AG09319 (cell line): ENCODE measurements at regions not wholly inside any gene's neighbourhood (a gene's known extent, or its start where the extent isn't known, plus 50 kb on each side); places are given as distances from the start of the nearest gene placed in this dataset.

Experiments
- DNase-seq: peaks from one replicate; pipeline ENCODE4 v3.0.0-alpha.2; 2010; ENCODE audit warnings: low read depth; ENCODE audit errors: extremely low read depth
- TF ChIP-seq, protein P1 (sequence below): IDR thresholded peaks from 2 replicates; pipeline ENCODE4 v1.5.1; 2011; ENCODE audit warnings: low read depth, mild to moderate bottlenecking, inconsistent platforms, low read length, moderate library complexity

DNA sequence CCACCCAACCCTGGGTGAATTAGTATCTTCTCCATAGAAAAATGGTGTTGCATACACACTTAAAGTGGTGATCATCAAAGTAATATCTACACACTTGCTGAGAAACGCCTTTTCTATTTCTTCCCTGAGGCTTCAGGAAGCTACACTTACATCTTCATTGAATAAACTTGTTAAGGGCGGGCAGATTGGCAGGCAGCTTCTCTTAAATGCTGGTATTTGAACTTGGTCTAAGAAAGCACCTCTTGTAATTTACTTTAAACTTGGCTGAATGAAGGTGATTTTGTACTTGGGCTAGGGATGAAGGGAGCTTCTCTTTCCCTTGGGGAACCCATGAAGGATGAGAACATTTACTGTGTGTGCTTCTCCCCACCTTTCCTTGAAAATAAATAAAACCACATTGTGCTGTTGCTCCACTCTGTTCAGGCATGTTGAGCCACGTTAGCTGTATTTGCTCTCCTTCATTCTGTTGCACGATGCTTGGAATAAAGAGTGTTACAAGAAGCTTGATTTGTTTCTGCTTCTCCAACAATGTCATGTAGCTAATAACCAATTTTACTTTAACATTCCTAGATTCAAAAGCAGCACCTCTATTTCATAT lies 430.1 kb downstream of the ANKRD50 start:
- no peak for DNase-seq
- TF ChIP-seq, protein P1, sequence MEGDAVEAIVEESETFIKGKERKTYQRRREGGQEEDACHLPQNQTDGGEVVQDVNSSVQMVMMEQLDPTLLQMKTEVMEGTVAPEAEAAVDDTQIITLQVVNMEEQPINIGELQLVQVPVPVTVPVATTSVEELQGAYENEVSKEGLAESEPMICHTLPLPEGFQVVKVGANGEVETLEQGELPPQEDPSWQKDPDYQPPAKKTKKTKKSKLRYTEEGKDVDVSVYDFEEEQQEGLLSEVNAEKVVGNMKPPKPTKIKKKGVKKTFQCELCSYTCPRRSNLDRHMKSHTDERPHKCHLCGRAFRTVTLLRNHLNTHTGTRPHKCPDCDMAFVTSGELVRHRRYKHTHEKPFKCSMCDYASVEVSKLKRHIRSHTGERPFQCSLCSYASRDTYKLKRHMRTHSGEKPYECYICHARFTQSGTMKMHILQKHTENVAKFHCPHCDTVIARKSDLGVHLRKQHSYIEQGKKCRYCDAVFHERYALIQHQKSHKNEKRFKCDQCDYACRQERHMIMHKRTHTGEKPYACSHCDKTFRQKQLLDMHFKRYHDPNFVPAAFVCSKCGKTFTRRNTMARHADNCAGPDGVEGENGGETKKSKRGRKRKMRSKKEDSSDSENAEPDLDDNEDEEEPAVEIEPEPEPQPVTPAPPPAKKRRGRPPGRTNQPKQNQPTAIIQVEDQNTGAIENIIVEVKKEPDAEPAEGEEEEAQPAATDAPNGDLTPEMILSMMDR: no peak

DNA sequence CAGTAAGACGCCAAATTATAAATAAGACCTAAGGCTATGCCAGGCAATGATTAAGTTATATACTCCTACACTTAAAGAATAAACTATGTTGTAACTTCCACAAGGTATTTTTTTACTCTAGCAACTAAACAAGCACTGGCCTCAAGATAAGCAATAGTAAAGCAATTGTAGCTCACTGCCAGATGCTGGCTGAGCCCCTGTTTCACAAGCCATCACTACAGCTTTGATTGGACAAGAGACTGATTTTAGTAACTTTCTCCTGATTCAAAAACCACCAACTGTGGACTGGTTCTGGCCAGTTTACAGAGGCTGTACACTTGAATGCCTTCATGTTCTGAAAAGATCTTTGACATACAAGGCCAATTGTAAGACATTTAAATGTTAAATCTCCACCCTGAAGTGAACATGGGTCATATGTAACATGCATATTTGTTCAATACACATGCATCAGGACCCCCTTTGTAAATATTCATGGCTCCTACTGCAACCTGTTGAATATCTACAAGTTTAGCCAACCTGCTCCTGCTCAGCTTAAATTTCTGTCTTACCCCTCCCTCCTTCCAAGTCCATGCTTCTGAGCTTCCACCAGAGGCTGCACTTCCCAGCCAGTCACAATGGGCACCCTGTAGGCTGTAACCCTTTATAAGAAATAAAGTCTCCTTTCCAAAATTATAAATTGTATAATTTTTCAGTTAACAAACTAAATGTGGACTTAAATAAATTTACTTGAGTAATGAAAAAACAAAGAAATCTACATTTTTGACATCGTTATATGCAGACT lies 423.6 kb downstream of the ANKRD50 start:
- no peak for DNase-seq
- TF ChIP-seq, protein P1: no peak

DNA sequence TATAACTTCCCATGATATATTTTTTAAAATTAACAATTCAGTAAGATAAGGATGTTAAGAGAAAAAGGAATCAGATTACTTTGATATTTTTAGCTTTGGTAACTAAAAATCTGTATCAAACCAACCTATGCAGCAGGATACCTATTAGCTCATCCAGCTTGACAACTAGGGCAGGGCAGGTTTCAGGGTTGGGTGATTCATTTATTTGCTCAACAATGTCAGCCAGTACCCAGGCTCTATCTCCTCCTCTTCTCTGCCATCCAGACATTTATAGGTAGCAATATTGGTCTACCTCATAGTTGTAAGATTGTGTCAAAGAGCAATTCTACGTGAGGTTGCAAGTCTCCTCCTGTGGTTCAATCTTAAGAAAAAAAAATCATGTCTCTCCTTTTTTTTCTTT lies 421.9 kb downstream of the ANKRD50 start:
- no peak for DNase-seq
- TF ChIP-seq, protein P1: no peak

DNA sequence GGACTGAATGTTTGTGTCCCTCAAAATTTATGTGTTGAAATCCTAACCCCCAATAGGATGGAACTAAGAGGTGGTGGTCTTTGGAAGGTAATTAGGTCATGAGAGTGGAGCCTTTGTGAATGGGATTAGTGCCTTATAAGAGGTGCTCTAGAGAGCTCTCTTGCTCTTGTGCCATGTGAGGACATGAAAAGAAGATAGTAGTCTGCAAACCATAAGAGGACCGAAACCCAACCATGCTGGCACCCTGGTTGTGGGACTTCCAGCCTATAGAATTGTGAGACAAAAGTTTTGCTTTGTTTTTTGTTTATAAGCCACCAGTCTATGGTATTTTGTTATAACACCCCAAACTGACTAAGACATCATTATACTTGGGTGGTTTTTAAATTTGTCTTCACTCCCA lies 417.1 kb downstream of the ANKRD50 start:
- DNase-seq: no peak
- TF ChIP-seq, protein P1: no peak

GRCh38 chr4:124304941-124305340 lies 407.6 kb downstream of the ANKRD50 start:
- no peak for DNase-seq
- TF ChIP-seq, protein P1: no peak

DNA sequence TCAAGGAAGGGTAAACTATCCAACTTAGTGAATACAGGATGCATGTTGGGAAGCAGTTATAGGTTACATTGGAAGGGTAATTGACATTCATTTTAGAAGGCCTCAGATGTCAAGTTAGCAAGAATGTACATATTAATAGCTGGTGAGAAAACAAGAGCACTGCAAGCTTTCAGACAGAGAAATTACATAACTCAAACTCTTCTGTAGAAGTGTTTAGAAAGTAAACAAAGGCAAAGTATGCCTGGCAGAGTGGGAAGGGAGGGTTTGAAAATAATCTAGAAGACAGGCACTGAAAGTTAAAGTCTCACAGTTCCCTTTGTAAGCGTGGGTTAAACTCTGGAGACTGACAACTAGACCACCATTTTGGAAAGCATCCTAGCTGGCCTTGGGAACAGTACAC lies 406.2 kb downstream of the ANKRD50 start:
- TF ChIP-seq, protein P1: no peak
- DNase-seq: no peak

DNA sequence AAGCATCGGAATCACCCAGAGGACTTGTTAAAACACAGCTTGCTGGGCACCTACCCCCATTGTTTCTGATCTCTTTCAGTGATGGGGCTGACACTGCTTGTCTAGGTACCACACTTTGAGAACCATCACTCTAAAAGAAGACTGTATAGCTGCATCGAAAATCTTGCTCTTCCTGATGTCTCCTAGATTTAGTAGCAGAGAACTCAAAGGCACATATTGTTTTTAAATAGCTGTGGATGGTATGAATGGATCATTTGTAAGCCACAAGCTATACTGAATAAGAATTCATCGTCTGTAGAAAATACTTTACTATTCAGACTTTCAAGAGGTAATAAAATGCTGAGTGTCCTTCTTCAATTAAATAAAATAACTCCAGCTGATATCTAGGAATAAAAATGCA lies 405.4 kb downstream of the ANKRD50 start:
- TF ChIP-seq, protein P1: no peak
- no peak for DNase-seq
